A549 (cell line): ENCODE measurements at regions not wholly inside any gene's neighbourhood (a gene's known extent, or its start where the extent isn't known, plus 50 kb on each side); places are given as distances from the start of the nearest gene placed in this dataset.

Experiments used
- RCOR1 ChIP-seq: fragments of 150-350 bp; IDR thresholded peaks from 2 replicates; pipeline ENCODE4 v1.6.1; 2014; ENCODE audit warnings: antibody characterized with exemption, low read length, low read depth
- RFX5 ChIP-seq: fragments of 450-650 bp; IDR thresholded peaks from 2 replicates; pipeline ENCODE4 v1.7.1; 2014; ENCODE audit warnings: antibody characterized with exemption, mild to moderate bottlenecking, moderate library complexity
- TF ChIP-seq, protein P1 (sequence below): fragments of >200 bp; sonication (Bioruptor Twin); formaldehyde crosslinking; IDR thresholded peaks from 3 replicates; pipeline ENCODE4 v1.5.1; 2016

DNA sequence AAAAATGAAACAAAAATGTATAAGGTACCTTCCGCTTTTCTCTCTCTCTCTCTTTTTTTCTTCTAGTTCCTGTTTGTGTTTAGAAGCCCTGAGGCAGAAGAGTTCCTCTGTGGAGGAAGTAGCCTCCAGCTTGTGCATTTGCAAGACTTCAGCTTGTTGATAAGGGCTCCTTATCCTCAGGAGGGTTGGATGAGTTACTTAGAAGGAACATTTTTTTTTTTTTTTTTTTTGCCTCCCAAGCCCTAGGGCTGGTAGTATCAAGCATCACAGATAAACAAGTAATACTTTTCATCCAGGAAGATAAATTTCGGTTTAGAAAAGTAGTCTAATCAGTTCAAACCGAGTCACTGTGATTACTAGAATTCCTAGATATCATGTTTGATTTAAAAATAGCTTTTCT, 91.0 kb upstream of the CBLB start:
- TF ChIP-seq, protein P1, sequence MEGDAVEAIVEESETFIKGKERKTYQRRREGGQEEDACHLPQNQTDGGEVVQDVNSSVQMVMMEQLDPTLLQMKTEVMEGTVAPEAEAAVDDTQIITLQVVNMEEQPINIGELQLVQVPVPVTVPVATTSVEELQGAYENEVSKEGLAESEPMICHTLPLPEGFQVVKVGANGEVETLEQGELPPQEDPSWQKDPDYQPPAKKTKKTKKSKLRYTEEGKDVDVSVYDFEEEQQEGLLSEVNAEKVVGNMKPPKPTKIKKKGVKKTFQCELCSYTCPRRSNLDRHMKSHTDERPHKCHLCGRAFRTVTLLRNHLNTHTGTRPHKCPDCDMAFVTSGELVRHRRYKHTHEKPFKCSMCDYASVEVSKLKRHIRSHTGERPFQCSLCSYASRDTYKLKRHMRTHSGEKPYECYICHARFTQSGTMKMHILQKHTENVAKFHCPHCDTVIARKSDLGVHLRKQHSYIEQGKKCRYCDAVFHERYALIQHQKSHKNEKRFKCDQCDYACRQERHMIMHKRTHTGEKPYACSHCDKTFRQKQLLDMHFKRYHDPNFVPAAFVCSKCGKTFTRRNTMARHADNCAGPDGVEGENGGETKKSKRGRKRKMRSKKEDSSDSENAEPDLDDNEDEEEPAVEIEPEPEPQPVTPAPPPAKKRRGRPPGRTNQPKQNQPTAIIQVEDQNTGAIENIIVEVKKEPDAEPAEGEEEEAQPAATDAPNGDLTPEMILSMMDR = no peak
- TF ChIP-seq RCOR1 (no peak), RFX5 (no peak)
